ENCODE measurements at regions not wholly inside any gene's neighbourhood (a gene's known extent, or its start where the extent isn't known, plus 50 kb on each side); places are given as distances from the start of the nearest gene placed in this dataset.

- POLR2A ChIA-PET: no interaction called here
- CTCF ChIA-PET: interaction anchor here (2.1 to 2.3 kb wide), 2 partner anchors 13 to 26 kb away, joined by 5 to 10 read pairs; no protein-coding TSS in a partner anchor
- DNase-seq (ENCODE audit: extremely low spot score): no peak
- TF ChIP-seq, protein P1, sequence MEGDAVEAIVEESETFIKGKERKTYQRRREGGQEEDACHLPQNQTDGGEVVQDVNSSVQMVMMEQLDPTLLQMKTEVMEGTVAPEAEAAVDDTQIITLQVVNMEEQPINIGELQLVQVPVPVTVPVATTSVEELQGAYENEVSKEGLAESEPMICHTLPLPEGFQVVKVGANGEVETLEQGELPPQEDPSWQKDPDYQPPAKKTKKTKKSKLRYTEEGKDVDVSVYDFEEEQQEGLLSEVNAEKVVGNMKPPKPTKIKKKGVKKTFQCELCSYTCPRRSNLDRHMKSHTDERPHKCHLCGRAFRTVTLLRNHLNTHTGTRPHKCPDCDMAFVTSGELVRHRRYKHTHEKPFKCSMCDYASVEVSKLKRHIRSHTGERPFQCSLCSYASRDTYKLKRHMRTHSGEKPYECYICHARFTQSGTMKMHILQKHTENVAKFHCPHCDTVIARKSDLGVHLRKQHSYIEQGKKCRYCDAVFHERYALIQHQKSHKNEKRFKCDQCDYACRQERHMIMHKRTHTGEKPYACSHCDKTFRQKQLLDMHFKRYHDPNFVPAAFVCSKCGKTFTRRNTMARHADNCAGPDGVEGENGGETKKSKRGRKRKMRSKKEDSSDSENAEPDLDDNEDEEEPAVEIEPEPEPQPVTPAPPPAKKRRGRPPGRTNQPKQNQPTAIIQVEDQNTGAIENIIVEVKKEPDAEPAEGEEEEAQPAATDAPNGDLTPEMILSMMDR (IDR thresholded peaks at IDR 0.05; ENCODE audit: control extremely low read depth, extremely low read depth, low read depth, missing control alignments): no peak
Observed at GRCh38 chr1:112344754-112345423, 51.1 kb upstream of the CTTNBP2NL start.
